ENCODE measurements at regions not wholly inside any gene's neighbourhood (a gene's known extent, or its start where the extent isn't known, plus 50 kb on each side); places are given as distances from the start of the nearest gene placed in this dataset.

DNA sequence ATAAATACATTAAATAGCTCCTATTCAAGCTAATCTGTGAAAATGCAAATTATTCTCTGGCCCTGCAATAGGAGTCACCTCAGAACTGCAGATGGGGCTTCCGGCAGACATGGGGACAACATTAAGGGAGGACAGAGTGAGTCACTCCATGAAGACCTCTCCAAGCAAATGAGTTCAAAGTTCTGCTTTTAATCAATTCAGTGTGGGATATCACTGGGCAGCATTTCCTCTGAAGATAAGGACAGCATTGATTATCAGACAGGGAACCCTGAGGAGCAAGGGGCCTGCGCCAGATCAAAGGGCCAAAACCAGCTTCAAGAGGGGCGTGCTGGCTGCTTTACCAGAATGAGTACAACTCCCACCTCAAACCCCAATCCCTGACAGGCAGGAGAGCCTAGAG, 356.9 kb upstream of the KLHL29 start:
- TF ChIP-seq FOXP2 (optimal IDR thresholded peaks at IDR 0.05; ENCODE audit: borderline replicate concordance, extremely low read depth, extremely low read length, insufficient read depth) (no peak), SIN3A (IDR thresholded peaks at IDR 0.05; ENCODE audit: borderline replicate concordance, insufficient read depth, low read length) (no peak), POLR2AphosphoS5 (IDR thresholded peaks at IDR 0.05; ENCODE audit: low read depth, low read length) (no peak), TAF1 (IDR thresholded peaks at IDR 0.05; ENCODE audit: borderline replicate concordance, insufficient read depth, low read length) (no peak)
- TF ChIP-seq, protein P1, sequence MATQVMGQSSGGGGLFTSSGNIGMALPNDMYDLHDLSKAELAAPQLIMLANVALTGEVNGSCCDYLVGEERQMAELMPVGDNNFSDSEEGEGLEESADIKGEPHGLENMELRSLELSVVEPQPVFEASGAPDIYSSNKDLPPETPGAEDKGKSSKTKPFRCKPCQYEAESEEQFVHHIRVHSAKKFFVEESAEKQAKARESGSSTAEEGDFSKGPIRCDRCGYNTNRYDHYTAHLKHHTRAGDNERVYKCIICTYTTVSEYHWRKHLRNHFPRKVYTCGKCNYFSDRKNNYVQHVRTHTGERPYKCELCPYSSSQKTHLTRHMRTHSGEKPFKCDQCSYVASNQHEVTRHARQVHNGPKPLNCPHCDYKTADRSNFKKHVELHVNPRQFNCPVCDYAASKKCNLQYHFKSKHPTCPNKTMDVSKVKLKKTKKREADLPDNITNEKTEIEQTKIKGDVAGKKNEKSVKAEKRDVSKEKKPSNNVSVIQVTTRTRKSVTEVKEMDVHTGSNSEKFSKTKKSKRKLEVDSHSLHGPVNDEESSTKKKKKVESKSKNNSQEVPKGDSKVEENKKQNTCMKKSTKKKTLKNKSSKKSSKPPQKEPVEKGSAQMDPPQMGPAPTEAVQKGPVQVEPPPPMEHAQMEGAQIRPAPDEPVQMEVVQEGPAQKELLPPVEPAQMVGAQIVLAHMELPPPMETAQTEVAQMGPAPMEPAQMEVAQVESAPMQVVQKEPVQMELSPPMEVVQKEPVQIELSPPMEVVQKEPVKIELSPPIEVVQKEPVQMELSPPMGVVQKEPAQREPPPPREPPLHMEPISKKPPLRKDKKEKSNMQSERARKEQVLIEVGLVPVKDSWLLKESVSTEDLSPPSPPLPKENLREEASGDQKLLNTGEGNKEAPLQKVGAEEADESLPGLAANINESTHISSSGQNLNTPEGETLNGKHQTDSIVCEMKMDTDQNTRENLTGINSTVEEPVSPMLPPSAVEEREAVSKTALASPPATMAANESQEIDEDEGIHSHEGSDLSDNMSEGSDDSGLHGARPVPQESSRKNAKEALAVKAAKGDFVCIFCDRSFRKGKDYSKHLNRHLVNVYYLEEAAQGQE (IDR thresholded peaks at IDR 0.05; ENCODE audit: insufficient read depth in 1 of 2, low read depth in 2 of 2, low read length in 2 of 2): no peak

DNA sequence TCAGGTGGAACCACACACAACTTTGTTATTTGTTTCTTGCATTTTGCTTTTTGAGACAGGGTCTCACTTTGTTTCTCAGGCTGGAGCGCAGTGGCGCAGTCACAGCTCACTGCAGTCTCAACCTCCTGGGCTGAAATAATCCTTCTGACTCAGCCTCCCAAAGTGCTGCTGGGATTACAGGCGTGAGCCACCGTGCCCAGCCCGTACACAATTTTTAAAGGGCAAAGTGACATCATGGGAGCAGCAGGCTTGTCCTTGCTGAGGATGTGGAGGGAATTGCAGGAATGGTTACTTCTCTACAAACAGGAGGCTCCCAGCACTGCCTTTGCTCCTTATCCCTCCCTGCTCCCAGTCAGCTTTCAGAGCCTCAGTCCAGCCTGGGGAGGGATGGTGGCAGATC, 355.9 kb upstream of the KLHL29 start:
- TF ChIP-seq POLR2AphosphoS5 (IDR thresholded peaks at IDR 0.05; ENCODE audit: low read depth, low read length) (no peak), FOXP2 (optimal IDR thresholded peaks at IDR 0.05; ENCODE audit: borderline replicate concordance, extremely low read depth, extremely low read length, insufficient read depth) (no peak), SIN3A (IDR thresholded peaks at IDR 0.05; ENCODE audit: borderline replicate concordance, insufficient read depth, low read length) (no peak), TAF1 (IDR thresholded peaks at IDR 0.05; ENCODE audit: borderline replicate concordance, insufficient read depth, low read length) (no peak)
- TF ChIP-seq, protein P1 (IDR thresholded peaks at IDR 0.05; ENCODE audit: insufficient read depth in 1 of 2, low read depth in 2 of 2, low read length in 2 of 2): no peak

DNA sequence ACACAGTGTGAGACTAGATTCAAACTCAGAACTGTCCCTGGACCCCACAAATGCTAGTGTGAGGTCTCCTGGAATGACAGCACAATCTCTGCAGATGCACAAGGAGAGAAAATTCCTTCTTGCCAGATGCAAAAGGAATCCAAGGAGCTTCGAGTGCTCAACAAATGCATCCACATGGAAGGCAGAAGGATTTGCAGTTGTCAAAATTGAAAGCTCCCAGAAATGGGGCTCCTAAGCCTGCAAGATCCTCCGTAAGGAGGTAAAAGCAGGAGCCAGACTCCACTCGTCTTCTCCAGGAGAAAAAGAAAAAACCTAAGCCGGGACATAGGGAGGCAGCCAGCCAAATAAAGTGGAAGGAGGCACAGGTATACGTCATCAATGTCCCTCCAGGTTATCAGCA, 355.0 kb upstream of the KLHL29 start:
- TF ChIP-seq TAF1 (IDR thresholded peaks at IDR 0.05; ENCODE audit: borderline replicate concordance, insufficient read depth, low read length): no peak
- no peak for TF ChIP-seq FOXP2 (optimal IDR thresholded peaks at IDR 0.05; ENCODE audit: borderline replicate concordance, extremely low read depth, extremely low read length, insufficient read depth)
- TF ChIP-seq, protein P1 (IDR thresholded peaks at IDR 0.05; ENCODE audit: insufficient read depth in 1 of 2, low read depth in 2 of 2, low read length in 2 of 2): no peak
- no peak for TF ChIP-seq SIN3A (IDR thresholded peaks at IDR 0.05; ENCODE audit: borderline replicate concordance, insufficient read depth, low read length)
- no peak for TF ChIP-seq POLR2AphosphoS5 (IDR thresholded peaks at IDR 0.05; ENCODE audit: low read depth, low read length)

DNA sequence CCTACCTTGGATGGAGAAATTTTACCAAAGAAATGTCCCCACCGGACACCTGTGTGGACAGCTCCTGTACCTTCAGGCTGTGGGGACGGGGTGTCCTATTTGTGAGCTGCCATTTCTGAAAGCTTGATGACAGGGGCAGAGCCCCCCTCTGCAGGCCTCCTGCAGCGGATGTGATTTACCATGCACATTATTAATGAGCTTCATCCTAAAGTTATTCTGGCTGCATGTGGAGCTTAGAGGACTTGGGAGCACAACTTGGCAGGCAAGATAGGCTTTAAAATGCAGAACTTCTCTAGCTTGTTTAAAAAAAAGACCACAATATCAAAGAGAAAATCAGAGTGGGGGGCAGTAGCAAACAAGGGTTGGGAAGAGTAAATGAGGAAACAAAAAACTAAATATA, 350.0 kb upstream of the KLHL29 start:
- TF ChIP-seq SIN3A (IDR thresholded peaks at IDR 0.05; ENCODE audit: borderline replicate concordance, insufficient read depth, low read length) (no peak), TAF1 (IDR thresholded peaks at IDR 0.05; ENCODE audit: borderline replicate concordance, insufficient read depth, low read length) (no peak), FOXP2 (optimal IDR thresholded peaks at IDR 0.05; ENCODE audit: borderline replicate concordance, extremely low read depth, extremely low read length, insufficient read depth) (no peak), POLR2AphosphoS5 (IDR thresholded peaks at IDR 0.05; ENCODE audit: low read depth, low read length) (no peak)

DNA sequence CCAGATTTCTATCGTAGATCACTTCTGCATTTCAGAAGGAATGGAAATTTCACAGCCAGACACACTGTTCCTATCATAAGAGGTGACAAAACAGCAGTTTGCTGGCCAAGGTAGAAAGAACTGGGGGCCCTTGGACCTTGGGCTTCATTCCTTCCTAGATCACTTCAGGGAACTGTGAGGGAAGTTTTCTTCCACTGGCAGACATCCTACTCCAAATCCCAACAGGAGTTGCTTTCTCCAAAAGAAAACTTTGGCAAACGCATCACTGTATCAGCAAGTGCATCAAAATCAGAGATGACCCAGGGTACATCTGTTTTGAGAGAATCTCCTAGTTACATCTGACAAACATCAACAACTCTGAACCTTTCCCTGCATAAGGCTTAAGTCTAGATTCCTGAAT, 348.4 kb upstream of the KLHL29 start:
- TF ChIP-seq TAF1 (IDR thresholded peaks at IDR 0.05; ENCODE audit: borderline replicate concordance, insufficient read depth, low read length): no peak
- TF ChIP-seq, protein P1 (IDR thresholded peaks at IDR 0.05; ENCODE audit: insufficient read depth in 1 of 2, low read depth in 2 of 2, low read length in 2 of 2): no peak
- no peak for TF ChIP-seq SIN3A (IDR thresholded peaks at IDR 0.05; ENCODE audit: borderline replicate concordance, insufficient read depth, low read length)
- no peak for TF ChIP-seq POLR2AphosphoS5 (IDR thresholded peaks at IDR 0.05; ENCODE audit: low read depth, low read length)
- no peak for TF ChIP-seq FOXP2 (optimal IDR thresholded peaks at IDR 0.05; ENCODE audit: borderline replicate concordance, extremely low read depth, extremely low read length, insufficient read depth)

Measured in PFSK-1 (cell line).